HUES48 (cell line): ENCODE measurements at regions not wholly inside any gene's neighbourhood (a gene's known extent, or its start where the extent isn't known, plus 50 kb on each side); places are given as distances from the start of the nearest gene placed in this dataset.
"Not testable (repeated sequence)": the region's sequence is repeated elsewhere in the genome, so short reads cannot be mapped to it uniquely, and the experiment has no call there.

Experiments
- H3K27ac ChIP-seq: one replicate; pipeline ENCODE4 v1.7.0; 2013; ENCODE audit warnings: low read depth, low read length, inconsistent platforms
- H3K27me3 ChIP-seq: 2 replicates; pipeline ENCODE4 v1.6.1; 2013; ENCODE audit warnings: mild to moderate bottlenecking, low read length; ENCODE audit not compliant: control insufficient read depth, insufficient read depth
- H3K36me3 ChIP-seq: 2 replicates; pipeline ENCODE4 v1.6.1; 2013; ENCODE audit warnings: low read length; ENCODE audit not compliant: control insufficient read depth, insufficient read depth
- H3K4me1 ChIP-seq: 2 replicates; pipeline ENCODE4 v1.6.1; 2013; ENCODE audit warnings: mild to moderate bottlenecking, low read length; ENCODE audit not compliant: control insufficient read depth, insufficient read depth
- H3K4me3 ChIP-seq: 2 replicates; pipeline ENCODE4 v1.5.1; 2013; ENCODE audit warnings: mild to moderate bottlenecking, low read depth, low read length
- H3K9ac ChIP-seq: 2 replicates; pipeline ENCODE4 v1.6.1; 2013; ENCODE audit warnings: mild to moderate bottlenecking, low read depth, low read length, moderate library complexity
- H3K9me3 ChIP-seq: 2 replicates; pipeline ENCODE4 v1.6.1; 2013; ENCODE audit warnings: low read length; ENCODE audit not compliant: control insufficient read depth, insufficient read depth

DNA sequence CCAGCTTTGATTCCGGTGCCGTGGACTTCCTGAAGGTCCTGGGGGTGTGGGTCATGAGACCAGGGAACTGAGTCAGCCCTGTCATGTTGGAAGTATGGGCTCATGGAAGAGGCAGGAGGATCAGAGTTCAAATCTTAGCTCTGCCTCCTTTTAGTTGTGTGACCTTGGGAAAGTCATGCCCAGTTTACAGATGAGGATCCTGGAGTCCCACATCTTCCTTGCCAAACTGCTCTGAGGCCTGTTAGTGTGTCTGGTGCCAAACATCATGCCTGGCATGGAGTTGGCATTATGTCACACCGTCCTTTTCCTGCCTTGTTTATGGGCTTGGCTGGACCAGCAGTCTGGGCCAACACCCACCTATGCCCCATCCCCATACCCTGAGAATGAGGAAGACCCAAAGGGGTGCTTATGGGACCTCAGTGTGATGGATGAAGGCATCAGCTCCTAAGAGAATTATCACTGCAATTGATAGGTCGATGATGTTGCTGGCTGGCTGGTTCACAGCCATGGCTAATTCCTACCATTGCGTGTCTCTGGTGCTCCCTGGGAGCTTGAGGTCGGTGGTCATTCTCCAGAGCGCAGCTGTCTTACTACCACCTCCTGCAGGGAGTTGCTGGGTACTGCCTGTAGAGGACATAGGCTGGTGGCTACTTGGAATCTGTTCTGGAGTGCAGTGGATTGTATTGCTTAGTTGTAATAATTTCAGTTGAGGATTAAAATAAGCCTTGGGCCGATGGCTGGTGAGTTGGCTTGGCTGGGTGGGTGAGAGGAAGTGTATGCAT lies 140.5 kb upstream of the PITX1 start:
- Histone ChIP-seq H3K9ac (no peak overlapping the region), H3K4me3 (no peak overlapping the region), H3K36me3 (no peaks in the 10 kb centered on the region), H3K9me3 (no peaks in the 10 kb centered on the region), H3K27me3 (peaks cover 4% of the 10 kb centered on the region; the same call in 1 of the 2 replicates), H3K4me1 (no peaks in the 10 kb centered on the region), H3K27ac (no peak overlapping the region)

DNA sequence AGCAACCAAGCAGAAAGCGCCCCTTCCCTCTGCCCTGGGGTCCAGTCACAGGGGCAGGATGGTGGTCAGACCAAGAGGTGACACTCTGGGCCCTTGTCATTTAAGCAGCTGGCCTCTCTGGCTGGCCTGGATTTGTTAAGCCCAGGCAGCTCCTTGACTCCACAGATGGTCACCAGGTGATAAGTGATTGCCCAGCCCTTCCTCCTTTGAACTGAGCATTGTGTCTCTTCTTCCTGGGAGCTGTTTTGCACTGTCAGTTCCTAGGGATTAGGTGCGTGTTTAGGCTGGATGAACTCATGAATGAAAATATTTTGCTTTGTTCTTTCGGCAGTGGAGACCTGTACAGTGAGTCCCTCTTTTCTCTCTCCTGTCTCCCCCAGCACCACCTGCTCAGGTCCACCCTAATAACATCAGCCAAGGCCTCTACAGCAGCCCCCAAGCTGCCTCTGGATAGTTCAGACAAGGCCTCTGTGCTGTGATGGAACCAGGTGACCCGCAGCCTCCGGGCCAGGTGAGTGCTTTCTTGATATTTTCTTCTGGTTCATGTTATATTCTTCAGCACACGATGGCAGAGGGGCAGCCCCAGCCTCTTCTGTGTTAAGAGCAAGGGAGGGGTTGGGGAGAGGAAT lies 139.7 kb upstream of the PITX1 start:
- no peak overlapping the region for H3K27ac ChIP-seq
- H3K36me3 ChIP-seq: no peaks in the 10 kb centered on the region
- H3K9ac ChIP-seq: no peak overlapping the region
- H3K9me3 ChIP-seq: no peaks in the 10 kb centered on the region
- no peaks in the 10 kb centered on the region for H3K4me1 ChIP-seq
- peaks cover 4% of the 10 kb centered on the region; the same call in 1 of the 2 replicates for H3K27me3 ChIP-seq
- no peak overlapping the region for H3K4me3 ChIP-seq

DNA sequence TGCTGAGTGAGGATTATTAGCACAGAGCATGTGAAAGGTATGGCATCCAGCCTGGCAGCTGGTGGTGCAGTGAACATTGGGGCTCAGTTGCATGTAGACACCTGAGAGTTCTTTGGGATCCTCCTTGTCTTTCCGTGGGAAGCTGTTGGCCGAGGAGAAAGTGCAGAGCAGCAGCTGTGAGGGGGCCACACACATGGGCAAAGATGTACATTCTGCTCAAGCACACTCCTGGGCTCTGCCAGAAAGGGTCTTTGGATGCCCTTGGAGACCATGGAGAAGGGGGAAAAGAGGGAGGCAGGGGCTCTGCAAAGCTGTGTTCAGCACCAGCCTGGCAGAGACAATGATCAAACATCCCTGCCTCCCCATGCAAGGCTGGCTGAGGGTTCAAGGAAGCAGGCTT lies 138.7 kb upstream of the PITX1 start:
- no peak overlapping the region for H3K27ac ChIP-seq
- H3K27me3 ChIP-seq: peaks cover 4% of the 10 kb centered on the region; the same call in 1 of the 2 replicates
- no peak overlapping the region for H3K4me3 ChIP-seq
- H3K9me3 ChIP-seq: no peaks in the 10 kb centered on the region
- no peaks in the 10 kb centered on the region for H3K4me1 ChIP-seq
- no peaks in the 10 kb centered on the region for H3K36me3 ChIP-seq
- no peak overlapping the region for H3K9ac ChIP-seq

DNA sequence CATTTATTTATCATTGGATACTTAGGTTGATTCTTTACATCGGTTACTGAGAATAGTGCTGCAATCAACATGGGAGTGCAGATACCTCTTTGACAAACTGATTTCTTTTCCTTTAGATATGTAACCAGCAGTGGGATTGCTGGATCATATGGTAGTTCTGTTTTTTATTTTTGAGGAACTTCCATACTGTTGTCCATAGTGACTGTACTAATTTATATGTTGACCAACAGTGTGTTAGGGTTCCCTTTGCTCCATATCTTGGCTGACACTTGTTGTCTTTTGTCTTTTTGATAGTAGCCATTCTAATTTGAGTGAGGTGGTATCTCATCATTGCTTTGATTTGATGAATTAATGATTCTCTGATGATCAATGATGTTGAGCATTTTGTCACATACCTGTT lies 137.3 kb upstream of the PITX1 start:
- H3K36me3 ChIP-seq: no peaks in the 10 kb centered on the region
- no peaks in the 10 kb centered on the region for H3K4me1 ChIP-seq
- no peak overlapping the region for H3K9ac ChIP-seq
- H3K27me3 ChIP-seq: peaks cover 4% of the 10 kb centered on the region; the same call in 1 of the 2 replicates
- no peak overlapping the region for H3K4me3 ChIP-seq
- H3K27ac ChIP-seq: no peak overlapping the region
- H3K9me3 ChIP-seq: no peaks in the 10 kb centered on the region

DNA sequence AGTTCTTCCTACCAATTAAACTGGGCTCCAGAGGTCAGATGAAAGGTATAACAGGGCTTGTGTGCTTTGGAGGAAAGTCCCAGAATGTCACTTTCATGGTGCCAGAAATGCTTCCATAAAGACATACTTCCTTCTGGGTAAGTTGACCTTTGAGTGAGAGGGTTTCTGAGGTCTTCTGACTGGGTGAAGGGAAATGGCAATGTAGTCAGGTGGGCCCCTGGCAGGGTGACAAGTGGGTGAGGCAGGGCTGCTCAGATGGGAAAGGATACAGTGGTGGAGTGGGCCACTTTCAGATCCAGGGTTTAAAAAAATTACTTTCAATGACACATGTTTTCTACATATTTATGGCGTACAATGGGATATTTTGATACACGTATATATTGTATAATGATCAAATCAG lies 136.5 kb upstream of the PITX1 start:
- no peaks in the 10 kb centered on the region for H3K9me3 ChIP-seq
- H3K27me3 ChIP-seq: peaks cover 4% of the 10 kb centered on the region; the same call in 1 of the 2 replicates
- H3K9ac ChIP-seq: no peak overlapping the region
- no peak overlapping the region for H3K4me3 ChIP-seq
- no peak overlapping the region for H3K27ac ChIP-seq
- H3K36me3 ChIP-seq: no peaks in the 10 kb centered on the region
- no peaks in the 10 kb centered on the region for H3K4me1 ChIP-seq

DNA sequence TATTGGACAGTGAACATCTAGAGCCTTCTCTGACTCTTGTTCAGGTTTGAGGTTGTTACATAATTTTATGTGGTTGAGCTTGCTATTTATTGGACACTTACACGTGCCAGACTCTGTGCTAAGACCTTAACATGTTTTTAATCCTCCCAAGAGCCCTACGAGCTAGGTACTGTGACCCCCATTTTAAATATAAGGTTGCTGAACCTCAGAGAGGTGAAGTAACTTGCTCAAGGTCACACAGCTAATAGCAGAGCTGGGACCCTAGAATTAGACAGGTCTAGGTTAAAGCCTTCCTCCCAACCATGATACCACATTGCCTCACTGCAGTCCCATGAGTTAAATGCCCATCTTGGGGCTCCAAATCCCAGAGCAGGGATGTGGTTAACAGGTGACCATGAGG lies 135.7 kb upstream of the PITX1 start:
- no peak overlapping the region for H3K27ac ChIP-seq
- H3K4me3 ChIP-seq: no peak overlapping the region
- H3K9me3 ChIP-seq: no peaks in the 10 kb centered on the region
- no peaks in the 10 kb centered on the region for H3K4me1 ChIP-seq
- H3K27me3 ChIP-seq: peaks cover 4% of the 10 kb centered on the region; the same call in 1 of the 2 replicates
- no peak overlapping the region for H3K9ac ChIP-seq
- no peaks in the 10 kb centered on the region for H3K36me3 ChIP-seq

DNA sequence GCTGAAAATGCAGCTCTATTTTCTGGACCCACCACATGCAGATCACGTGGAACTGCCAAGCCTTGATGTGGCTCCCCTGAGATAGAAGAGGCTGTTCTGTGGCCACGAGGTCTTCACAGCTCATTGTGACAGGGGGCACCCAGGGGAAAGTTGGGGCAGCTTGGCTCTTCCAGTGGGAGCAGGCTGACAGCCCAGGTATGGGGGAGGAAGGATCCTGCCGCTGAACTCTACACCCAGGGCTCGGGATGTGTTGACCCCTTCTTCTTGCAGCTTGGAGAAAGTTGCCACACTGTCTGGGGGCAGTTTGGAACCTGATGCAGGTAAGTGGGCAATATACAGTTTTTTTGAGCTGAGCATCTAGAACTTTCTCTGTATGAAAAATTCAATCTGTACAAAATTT lies 133.6 kb upstream of the PITX1 start:
- Histone ChIP-seq H3K36me3 (no peaks in the 10 kb centered on the region), H3K4me3 (no peak overlapping the region), H3K27ac (no peak overlapping the region), H3K4me1 (no peaks in the 10 kb centered on the region), H3K9ac (no peak overlapping the region), H3K9me3 (no peaks in the 10 kb centered on the region), H3K27me3 (peaks cover 3% of the 10 kb centered on the region; the same call in 1 of the 2 replicates)

DNA sequence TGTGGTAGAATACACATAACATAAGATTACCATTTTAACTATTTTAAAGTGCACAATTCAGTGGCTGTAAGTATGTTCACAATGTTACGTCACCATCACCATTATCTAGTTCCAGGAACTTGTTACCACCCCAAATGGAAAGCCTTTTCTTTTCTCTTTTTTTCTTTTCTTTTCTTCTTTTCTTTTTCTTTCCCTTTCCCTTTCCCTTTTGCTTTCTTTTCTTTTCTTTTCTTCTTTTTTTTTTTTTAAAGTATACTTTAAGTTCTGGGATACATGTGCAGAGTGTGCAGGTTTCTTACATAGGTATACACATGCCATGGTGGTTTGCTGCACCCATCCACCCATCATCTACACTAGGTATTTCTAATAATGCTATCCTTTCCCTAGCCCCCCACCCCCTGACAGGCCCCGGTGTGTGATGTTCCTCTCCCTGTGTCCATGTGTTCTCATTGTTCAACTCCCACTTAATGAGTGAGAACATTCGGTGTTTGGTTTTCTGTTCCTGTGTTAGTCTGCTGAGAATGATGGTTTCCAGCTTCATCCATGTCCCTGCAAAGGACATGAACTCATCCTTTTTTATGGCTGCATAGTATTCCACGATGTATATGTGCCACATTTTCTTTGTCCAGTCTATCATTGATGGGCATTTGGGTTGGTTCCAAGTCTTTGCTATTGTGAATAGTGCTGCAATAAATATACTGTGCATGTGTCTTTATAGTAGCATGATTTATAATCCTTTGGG lies 131.0 kb upstream of the PITX1 start:
- not testable (repeated sequence) for H3K27me3 ChIP-seq, H3K9ac ChIP-seq, H3K9me3 ChIP-seq

DNA sequence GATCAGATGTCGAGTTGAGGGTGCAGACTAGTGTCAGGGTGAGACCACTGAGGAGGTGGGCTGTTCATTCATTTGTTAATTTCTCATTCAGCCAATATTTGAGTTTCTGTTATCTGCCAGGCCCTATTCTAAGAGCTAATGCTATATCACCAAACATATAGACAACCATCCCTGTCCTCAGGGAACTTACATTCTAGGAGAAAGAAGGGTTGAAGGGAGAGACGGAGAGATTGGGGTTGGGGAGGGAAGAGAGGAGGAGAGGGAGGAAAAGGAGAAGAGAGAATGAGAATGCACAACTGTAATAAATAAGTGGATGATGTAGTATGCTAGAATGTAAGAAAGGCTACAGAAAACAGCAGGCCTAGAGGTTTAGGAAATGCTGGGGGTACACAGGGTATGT lies 129.9 kb upstream of the PITX1 start:
- Histone ChIP-seq H3K27ac (no peak overlapping the region), H3K9me3 (no peaks in the 10 kb centered on the region), H3K4me3 (no peak overlapping the region), H3K9ac (no peak overlapping the region), H3K36me3 (no peaks in the 10 kb centered on the region), H3K4me1 (no peaks in the 10 kb centered on the region), H3K27me3 (peaks cover 9% of the 10 kb centered on the region; the same call in 1 of the 2 replicates)

More for the DNA sequence above, 131.0 kb upstream of the PITX1 start:
- H3K27ac ChIP-seq, H3K36me3 ChIP-seq, H3K4me1 ChIP-seq, H3K4me3 ChIP-seq: not testable (repeated sequence)

DNA sequence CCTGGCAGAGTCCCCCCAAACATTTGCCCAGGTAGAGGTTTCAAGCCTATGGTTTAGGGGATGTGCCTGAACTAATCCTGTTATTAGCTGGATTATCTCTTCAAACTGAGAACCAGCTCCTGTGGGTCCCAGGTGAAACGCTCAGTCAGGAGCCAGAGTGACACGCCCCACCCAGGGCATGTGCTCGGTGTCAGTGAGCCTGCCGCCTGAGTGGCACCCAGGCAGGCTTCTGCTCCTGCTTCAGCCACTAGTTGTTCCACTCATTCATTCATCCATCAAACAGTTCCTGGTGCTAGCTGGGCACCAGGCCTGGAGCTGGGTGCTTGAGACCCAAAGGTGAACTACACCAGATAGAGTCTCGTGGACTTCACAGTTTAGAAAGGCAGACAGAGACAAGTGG lies 129.4 kb upstream of the PITX1 start:
- peaks cover 9% of the 10 kb centered on the region; the same call in 1 of the 2 replicates for H3K27me3 ChIP-seq
- no peak overlapping the region for H3K4me3 ChIP-seq
- H3K27ac ChIP-seq: no peak overlapping the region
- H3K9ac ChIP-seq: no peak overlapping the region
- no peaks in the 10 kb centered on the region for H3K9me3 ChIP-seq
- H3K4me1 ChIP-seq: no peaks in the 10 kb centered on the region
- no peaks in the 10 kb centered on the region for H3K36me3 ChIP-seq
